ENCODE measurements at regions not wholly inside any gene's neighbourhood (a gene's known extent, or its start where the extent isn't known, plus 50 kb on each side); places are given as distances from the start of the nearest gene placed in this dataset.
"Not testable (repeated sequence)": the region's sequence is repeated elsewhere in the genome, so short reads cannot be mapped to it uniquely, and the experiment has no call there.

DNA sequence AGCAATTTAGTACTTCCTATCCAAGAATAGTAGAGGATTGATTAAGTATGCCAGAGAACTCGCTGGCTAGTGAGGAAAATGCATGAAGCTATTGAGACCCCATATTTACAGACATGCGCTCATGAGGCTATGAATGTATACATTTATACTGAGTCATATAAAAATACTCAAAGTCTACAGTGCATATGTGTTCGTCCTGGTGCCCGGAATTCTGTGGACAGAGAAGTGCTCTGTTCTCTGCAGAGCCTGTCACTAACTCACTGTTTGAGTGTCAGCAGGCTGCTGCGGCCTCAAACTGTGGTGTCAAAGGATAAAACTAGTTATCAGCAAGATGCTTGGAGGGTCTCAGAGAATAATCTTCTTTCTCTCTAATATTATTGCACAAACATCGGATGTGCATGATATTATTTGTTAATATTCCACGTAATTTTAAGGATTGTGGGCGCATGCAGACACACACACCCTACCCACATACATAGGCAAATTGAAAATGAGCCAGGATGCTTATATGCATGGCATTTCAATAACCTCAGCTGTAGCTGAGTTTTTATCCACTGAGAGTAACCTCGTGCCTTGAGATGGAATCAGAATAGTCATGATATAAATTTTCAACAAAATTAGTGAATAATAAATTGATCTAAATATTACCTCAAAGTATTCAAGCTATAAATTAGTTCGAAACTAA lies 50.0 kb upstream of the TSC22D2 start:
- no peak for DNase-seq (ENCODE audit: low read depth in 2 of 2)

DNA sequence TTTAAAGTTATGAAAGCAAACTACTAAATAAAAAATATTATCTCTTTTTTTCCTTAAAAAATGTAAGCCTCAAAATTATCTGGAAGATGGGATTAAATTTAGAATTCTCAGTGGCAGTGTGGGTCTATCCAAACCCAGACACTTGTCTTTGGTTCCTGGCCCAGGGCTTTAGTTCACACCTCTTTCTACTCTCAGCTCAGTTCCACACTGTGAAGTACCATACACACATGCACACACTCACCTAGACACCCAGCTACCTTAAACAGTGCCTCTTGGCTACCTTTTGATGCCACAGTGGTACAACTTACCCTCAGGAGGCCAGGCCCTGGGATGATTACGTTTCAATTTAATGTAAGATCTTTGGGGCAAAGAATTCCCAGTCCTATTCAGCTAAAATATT lies 51.0 kb upstream of the TSC22D2 start:
- no peak for DNase-seq (ENCODE audit: low read depth in 2 of 2)

GRCh38 chr3:150355574-150355973 lies 52.5 kb upstream of the TSC22D2 start:
- DNase-seq (ENCODE audit: low read depth in 2 of 2) = no peak

DNA sequence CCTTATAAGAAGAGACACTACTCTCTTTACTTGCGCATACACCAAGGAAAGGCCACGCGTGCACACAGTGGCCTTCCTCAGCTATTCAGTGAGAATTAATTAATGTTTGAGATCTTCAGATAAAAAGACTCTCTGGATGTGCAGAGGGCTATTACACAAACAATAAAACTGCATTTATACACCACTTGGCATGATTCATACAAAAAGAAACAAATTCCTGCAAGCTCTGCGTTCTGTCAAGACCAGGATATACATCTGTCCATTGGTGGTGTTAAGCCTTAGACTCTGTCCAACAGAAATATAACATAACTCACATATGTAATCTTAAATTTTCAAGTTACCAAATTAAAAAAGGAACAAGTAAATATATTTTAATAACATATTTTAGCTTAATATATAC lies 55.2 kb upstream of the TSC22D2 start:
- DNase-seq (ENCODE audit: low read depth in 2 of 2) = no peak

DNA sequence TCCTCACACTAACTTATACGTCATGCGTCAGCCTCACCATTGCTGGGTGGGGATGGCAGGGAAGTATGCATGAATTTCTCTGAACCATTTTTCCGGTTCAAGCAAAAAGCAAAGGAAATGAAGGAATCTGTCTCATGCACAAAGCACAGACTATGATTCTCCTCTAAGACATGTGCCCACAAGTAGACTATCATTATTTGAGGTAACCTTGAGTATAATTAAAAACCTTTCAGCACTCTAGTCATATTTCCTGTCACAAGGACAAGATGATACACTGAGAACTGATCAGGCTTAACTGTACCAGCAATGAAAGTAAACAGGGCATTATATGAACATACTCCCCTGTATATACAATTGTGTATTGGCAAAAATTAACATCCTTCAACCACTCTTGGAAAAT lies 56.7 kb upstream of the TSC22D2 start:
- DNase-seq (ENCODE audit: low read depth in 2 of 2) = peak in 1 of 2 donors; percentile 69

DNA sequence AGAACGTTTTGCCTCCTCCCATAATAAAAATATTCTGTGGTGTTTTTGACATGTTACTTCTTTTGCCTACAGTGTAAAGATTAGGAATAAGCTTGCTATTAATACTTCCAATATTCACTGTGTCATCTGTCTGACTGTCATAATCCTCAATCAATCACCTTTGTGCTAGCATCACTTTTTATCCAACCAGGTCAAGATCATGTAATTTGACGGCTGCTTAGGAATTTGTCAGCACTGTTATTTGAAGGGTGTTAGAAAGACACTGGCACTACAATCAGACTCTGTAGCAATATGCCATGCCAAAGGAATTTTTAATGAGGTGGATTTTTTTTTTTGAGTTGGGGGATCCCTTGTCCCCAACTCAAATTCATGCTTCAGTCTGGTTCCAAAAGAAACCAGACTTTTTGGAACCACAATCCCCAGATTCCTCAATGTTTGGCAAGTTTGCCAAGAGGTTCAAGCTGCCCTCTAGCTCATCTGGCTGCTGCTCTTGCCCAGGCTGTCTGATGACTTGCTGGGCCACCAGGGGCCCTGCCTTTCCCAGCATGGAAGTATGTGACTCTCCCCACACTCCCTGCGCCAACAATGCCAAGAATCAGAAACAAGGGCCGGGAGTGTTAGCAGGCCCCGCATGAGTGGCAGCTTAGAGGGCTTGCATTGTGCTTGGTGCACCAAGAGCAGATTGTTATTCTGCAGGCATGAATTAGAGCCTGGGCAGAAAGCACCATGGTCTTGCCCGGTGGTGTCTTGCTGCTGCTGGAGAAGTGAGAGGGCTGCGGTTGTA lies 58.6 kb upstream of the TSC22D2 start:
- no peak for DNase-seq (ENCODE audit: low read depth in 2 of 2)

DNA sequence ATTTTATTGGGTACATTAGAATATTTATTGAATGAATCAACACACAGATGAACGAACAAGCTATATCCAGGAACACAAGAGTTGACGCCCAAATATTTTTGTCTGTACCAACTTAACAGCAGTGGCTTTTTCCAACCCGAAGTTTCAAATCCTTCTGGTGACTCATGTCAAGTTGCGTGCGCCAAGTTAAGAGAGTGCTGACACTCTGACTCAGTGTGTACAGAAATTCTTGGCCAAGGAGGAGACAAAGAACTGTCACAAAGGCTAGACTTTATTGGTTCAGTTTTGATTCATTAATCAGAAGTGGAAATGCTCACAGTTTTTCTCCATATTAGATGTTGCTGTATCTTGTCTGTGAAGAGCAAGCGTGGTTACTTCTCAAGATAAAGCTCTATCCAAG lies 59.6 kb upstream of the TSC22D2 start:
- peak; percentile 40 to 92 for DNase-seq (ENCODE audit: low read depth in 2 of 2)

- DNase-seq (ENCODE audit: low read depth in 2 of 2) = peak; percentile 34 to 39
Observed at GRCh38 chr3:150346981-150347863, 60.9 kb upstream of the TSC22D2 start.

DNA sequence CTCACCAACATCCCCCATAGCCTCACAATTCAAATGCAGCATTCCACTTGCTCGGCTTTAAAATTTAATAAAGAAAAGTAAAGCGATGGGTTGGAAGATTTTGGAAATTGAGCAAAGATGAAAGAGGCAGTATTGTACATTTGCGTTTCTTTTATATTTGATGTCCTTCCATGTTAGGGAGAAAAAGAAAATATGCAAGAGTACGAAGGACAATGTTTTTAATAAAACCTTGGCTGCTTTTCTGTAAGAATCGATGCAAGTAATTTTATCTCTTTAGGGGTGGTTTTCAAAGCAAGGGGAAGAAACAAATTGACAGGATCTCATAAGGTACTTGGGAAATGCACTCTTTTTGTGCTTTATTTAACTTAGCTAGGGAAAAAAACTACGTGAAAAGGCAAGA lies 61.8 kb upstream of the TSC22D2 start:
- no peak for DNase-seq (ENCODE audit: low read depth in 2 of 2)

DNA sequence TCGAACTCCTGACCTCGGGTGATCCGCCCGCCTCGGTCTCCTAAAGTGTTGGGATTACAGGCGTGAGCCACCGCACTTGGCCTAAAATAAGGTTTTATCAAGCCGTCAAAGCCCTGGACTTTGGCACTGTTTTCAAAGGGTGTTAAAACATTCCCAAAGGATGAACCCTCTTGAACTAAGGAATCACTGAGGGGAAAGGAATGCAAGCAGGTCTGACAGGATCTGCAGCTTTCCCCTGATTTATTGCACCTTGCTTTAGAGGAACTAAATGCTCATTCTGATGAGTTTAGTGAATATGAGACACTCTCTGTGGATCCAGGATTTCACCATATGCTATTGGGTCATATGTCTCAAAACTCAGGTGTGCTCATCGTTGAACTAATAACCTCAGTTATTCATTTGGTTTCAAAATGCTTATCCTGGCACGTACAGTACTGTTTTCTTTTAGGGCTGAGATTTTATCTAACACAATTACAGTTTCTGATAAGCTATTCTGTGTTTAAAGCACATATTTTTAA lies 63.0 kb upstream of the TSC22D2 start:
- no peak for DNase-seq (ENCODE audit: low read depth in 2 of 2)

DNA sequence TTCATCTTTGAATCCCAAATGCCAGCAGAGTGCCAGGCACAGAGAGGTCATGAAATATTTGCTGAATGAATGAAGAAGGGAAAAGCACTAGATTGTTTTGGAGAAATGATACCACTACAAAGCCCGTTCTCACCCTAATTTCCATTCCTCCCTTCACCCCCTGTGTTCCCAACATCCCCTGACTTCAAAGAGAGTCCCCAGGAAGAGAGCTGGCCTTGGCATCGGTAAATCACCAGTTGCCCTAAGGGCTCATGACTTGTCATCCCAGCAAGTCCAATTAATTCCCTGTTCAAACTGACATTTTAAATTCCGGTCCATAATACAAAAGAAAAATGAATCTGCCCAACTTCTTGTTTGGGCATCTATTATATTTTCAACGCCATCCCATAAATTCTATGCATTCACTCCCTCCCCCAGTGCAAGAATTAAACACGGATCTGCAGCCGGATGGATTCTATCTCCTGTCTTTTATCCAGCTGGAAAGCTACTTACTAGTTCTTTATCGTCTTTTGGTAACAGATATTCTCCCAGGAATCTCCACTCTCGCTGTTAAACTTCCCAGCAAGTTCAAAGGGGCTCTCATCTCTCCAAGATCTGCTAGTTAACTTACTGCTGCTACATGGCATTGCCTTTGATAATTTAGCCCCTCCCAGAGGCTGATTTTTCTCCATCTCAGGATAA lies 63.9 kb upstream of the TSC22D2 start:
- no peak for DNase-seq (ENCODE audit: low read depth in 2 of 2)

DNA sequence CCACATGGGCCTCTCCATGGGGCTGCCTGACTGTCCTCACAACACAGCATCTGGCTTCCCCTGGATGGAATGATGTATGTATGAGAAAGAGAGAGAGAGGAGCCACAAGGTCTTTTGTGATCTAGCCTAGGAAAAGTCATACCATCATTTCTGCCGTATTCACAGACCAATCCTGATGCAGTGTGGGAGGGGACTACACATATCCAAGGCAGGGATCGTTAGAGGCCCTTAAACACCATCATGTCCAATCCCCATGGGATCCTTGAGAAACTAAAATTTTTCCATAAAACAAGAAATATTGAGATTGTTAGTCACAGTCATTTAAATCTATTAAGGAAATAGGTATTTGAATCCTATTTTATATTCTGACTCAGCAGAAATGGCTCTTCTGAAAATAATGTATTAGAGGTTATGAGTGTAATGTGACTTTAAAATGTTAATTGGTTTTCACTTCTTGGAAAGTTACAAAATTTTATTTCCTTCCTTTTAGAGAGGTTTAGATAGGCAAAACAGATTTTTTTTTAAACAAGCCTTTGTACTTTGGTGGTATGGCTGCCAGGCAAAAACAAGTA lies 65.1 kb upstream of the TSC22D2 start:
- DNase-seq (ENCODE audit: low read depth in 2 of 2) = no peak

GRCh38 chr3:150341891-150342290 lies 66.2 kb upstream of the TSC22D2 start:
- DNase-seq (ENCODE audit: low read depth in 2 of 2) = no peak

- not testable (repeated sequence) for DNase-seq (ENCODE audit: low read depth in 2 of 2)
Observed at GRCh38 chr3:150336363-150336762, 71.7 kb upstream of the TSC22D2 start.

- no peak for DNase-seq (ENCODE audit: low read depth in 2 of 2)
Observed at GRCh38 chr3:150335631-150336030, 72.5 kb upstream of the TSC22D2 start.

- no peak for DNase-seq (ENCODE audit: low read depth in 2 of 2)
Observed at GRCh38 chr3:150334974-150335373, 73.1 kb upstream of the TSC22D2 start.

GRCh38 chr3:150333477-150333876 lies 74.6 kb upstream of the TSC22D2 start:
- no peak for DNase-seq (ENCODE audit: low read depth in 2 of 2)

- DNase-seq (ENCODE audit: low read depth in 2 of 2) = peak; percentile 28 to 67
Observed at GRCh38 chr3:150331978-150332568, 76.0 kb upstream of the TSC22D2 start.

- no peak for DNase-seq (ENCODE audit: low read depth in 2 of 2)
Observed at GRCh38 chr3:150330872-150331271, 77.2 kb upstream of the TSC22D2 start.

DNA sequence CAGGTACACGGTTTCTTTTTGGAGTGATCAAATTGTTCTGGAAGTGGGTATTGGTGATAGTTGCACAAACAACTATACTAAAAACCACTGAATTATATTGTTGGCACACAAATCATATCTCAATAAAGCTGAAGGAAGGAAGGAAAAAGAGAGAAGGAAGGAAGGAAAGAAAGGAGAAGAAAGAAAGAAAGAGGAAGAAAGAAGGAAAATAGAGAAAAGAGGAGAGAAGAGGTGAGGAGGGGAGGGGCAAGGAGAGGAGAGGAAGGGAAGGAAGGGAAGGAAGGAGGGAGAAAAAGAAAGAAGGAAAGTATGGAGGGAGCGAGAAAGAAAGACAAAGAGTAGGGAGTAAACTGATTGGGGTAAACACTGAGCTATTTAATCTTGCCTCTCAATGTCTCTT lies 77.9 kb upstream of the TSC22D2 start:
- no peak for DNase-seq (ENCODE audit: low read depth in 2 of 2)

- no peak for DNase-seq (ENCODE audit: low read depth in 2 of 2)
Observed at GRCh38 chr3:150329408-150329807, 78.7 kb upstream of the TSC22D2 start.
